ENCODE measurements at regions not wholly inside any gene's neighbourhood (a gene's known extent, or its start where the extent isn't known, plus 50 kb on each side); places are given as distances from the start of the nearest gene placed in this dataset.

DNA sequence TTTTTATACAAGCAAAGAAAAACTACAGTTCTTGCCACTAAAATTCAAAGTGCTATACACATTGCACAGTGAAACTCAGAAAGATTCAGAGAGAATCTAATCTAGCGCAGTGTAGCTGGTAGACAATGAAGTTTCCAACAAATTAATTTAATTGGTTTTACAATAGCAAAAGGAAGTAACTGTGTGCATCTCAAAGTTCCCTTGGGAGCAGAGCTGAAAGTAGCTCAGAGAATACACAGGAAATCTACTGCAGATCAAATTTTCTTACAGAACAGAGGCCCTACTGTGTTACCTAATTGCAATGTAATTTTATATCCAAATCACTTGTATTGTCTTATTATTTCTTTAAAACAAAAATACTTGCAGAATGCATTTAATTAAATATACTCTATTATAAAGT lies 1396.2 kb upstream of the TENM4 start:
- intact Hi-C loops (cut with DNase I) = no loop called here
- no peak for TF ChIP-seq POLR2A (IDR thresholded peaks at IDR 0.05)
- no peaks in the 10 kb centered on the region for H3K9me3 ChIP-seq
- H3K4me3 ChIP-seq = no peak overlapping the region
- H3K27me3 ChIP-seq = no peaks in the 10 kb centered on the region
- 82 to 92% methylated on average over 1 of the region's 1 CpG for WGBS, 2 donors
- no peaks in the 10 kb centered on the region for H3K4me1 ChIP-seq
- no peak overlapping the region for H3K27ac ChIP-seq
- DNase-seq = no peak
- no peaks in the 10 kb centered on the region for H3K36me3 ChIP-seq

DNA sequence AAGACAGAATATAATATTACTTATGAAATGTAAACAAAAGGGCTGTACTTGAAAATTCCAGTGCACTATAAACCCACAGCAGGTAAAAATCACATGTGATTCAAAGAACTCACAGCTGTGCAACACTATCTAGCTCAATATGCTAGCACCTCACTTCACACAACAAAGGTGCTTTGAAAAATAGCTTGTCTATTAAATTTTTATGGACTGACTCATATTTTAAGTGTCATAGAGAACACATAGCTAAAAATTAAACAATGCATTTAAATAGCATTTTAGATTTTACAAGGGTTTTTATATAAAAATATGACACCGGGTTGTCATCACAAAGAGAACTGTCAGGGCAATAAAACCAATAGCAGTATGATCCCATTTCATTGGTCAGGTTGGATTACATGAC lies 1390.5 kb upstream of the TENM4 start:
- H3K36me3 ChIP-seq = no peaks in the 10 kb centered on the region
- no peaks in the 10 kb centered on the region for H3K4me1 ChIP-seq
- no peaks in the 10 kb centered on the region for H3K27me3 ChIP-seq
- WGBS, 2 donors = 71 to 100% methylated on average over 1 of the region's 1 CpG
- H3K4me3 ChIP-seq = no peak overlapping the region
- no peak for DNase-seq
- no peak overlapping the region for H3K27ac ChIP-seq
- TF ChIP-seq POLR2A (IDR thresholded peaks at IDR 0.05) = no peak
- TF ChIP-seq, protein P1, sequence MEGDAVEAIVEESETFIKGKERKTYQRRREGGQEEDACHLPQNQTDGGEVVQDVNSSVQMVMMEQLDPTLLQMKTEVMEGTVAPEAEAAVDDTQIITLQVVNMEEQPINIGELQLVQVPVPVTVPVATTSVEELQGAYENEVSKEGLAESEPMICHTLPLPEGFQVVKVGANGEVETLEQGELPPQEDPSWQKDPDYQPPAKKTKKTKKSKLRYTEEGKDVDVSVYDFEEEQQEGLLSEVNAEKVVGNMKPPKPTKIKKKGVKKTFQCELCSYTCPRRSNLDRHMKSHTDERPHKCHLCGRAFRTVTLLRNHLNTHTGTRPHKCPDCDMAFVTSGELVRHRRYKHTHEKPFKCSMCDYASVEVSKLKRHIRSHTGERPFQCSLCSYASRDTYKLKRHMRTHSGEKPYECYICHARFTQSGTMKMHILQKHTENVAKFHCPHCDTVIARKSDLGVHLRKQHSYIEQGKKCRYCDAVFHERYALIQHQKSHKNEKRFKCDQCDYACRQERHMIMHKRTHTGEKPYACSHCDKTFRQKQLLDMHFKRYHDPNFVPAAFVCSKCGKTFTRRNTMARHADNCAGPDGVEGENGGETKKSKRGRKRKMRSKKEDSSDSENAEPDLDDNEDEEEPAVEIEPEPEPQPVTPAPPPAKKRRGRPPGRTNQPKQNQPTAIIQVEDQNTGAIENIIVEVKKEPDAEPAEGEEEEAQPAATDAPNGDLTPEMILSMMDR (IDR thresholded peaks at IDR 0.05) = no peak
- intact Hi-C loops (cut with DNase I) = no loop called here
- no peaks in the 10 kb centered on the region for H3K9me3 ChIP-seq

GRCh38 chr11:80827781-80828180 lies 1387.0 kb upstream of the TENM4 start:
- Histone ChIP-seq H3K36me3 (no peaks in the 10 kb centered on the region), H3K4me3 (no peak overlapping the region), H3K27ac (no peak overlapping the region), H3K27me3 (no peaks in the 10 kb centered on the region), H3K9me3 (no peaks in the 10 kb centered on the region), H3K4me1 (no peaks in the 10 kb centered on the region)
- no peak for DNase-seq
- WGBS, 2 donors = 78 to 89% methylated on average over 3 of the region's 3 CpGs
- no peak for TF ChIP-seq POLR2A (IDR thresholded peaks at IDR 0.05)
- TF ChIP-seq, protein P1 (IDR thresholded peaks at IDR 0.05) = no peak
- intact Hi-C loops (cut with DNase I) = no loop called here

DNA sequence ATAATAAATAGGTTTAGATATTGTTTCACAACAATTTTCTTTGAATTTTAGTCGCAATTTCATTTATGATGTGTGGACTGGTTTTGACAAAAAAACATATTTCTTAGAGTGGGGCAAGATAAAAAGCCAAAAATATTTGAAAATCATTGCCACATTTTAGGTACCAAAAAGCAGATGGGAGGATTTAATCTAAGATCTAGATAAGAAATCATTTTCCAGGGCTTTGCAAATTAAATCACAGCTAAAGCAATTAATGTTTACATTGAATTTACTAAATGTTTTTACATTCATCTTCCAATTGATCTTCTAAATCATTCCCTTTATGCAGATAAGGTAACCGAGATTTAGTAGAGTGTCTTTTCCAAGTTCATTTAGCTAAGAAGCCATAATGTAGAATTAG lies 1386.0 kb upstream of the TENM4 start:
- Histone ChIP-seq H3K4me1 (no peaks in the 10 kb centered on the region), H3K4me3 (no peak overlapping the region), H3K9me3 (no peaks in the 10 kb centered on the region), H3K27ac (no peak overlapping the region), H3K36me3 (no peaks in the 10 kb centered on the region), H3K27me3 (no peaks in the 10 kb centered on the region)
- intact Hi-C loops (cut with DNase I) = no loop called here
- TF ChIP-seq POLR2A (IDR thresholded peaks at IDR 0.05) = no peak
- TF ChIP-seq, protein P1 (IDR thresholded peaks at IDR 0.05) = no peak
- no peak for DNase-seq
- WGBS, 2 donors = 91 to 92% methylated on average over 2 of the region's 2 CpGs

DNA sequence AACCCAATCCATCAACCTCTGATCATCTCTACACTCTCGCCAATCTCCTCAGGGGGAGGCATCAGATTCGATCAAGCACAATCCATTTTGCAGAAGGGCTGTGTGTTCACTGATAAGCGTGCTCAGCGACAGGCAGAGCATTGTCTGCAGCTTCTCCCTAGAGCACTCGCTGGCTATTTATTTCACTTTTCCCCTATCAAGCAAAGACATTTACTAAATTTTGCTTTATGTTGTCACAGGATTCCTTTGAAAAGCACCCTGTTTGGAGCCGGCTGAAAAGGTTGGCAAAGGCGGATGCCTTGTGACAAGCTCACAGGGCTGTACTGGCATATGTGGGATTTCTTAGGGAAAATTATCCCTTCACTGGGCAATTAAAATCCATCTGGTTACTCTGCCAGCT lies 1381.5 kb upstream of the TENM4 start:
- Histone ChIP-seq H3K36me3 (no peaks in the 10 kb centered on the region), H3K4me1 (no peaks in the 10 kb centered on the region), H3K4me3 (no peak overlapping the region), H3K9me3 (no peaks in the 10 kb centered on the region), H3K27me3 (no peaks in the 10 kb centered on the region), H3K27ac (no peak overlapping the region)
- TF ChIP-seq, protein P1 (IDR thresholded peaks at IDR 0.05) = no peak
- TF ChIP-seq POLR2A (IDR thresholded peaks at IDR 0.05) = no peak
- intact Hi-C loops (cut with DNase I) = no loop called here
- no peak for DNase-seq
- 87 to 90% methylated on average over 7 of the region's 7 CpGs for WGBS, 2 donors

- no peak for DNase-seq
- intact Hi-C loops (cut with DNase I) = no loop called here
- TF ChIP-seq, protein P1 (IDR thresholded peaks at IDR 0.05) = no peak
- no peak for TF ChIP-seq POLR2A (IDR thresholded peaks at IDR 0.05)
- Histone ChIP-seq H3K27me3 (no peaks in the 10 kb centered on the region), H3K4me1 (no peaks in the 10 kb centered on the region), H3K9me3 (no peaks in the 10 kb centered on the region), H3K36me3 (no peaks in the 10 kb centered on the region), H3K27ac (no peak overlapping the region), H3K4me3 (no peak overlapping the region)
- 82 to 91% methylated on average over 1 of the region's 1 CpG for WGBS, 2 donors
Observed at GRCh38 chr11:80819271-80819670, 1378.4 kb upstream of the TENM4 start.
